ENCODE measurements at regions not wholly inside any gene's neighbourhood (a gene's known extent, or its start where the extent isn't known, plus 50 kb on each side); places are given as distances from the start of the nearest gene placed in this dataset.

- no peak overlapping the region for H2BK5ac ChIP-seq (ENCODE audit: insufficient read length, low read length)
- no peak overlapping the region for H3K27ac Mint-ChIP-seq
- H3K4me1 Mint-ChIP-seq: no peaks in the 10 kb centered on the region
- no peak overlapping the region for H2BK12ac ChIP-seq (ENCODE audit: insufficient read length, low read depth, low read length)
- no peak overlapping the region for H3K14ac ChIP-seq (ENCODE audit: insufficient read depth, low read length)
- no peaks in the 10 kb centered on the region for H3K4me1 ChIP-seq (ENCODE audit: insufficient read depth, low read length)
- H3K79me1 ChIP-seq (ENCODE audit: insufficient read depth, low read depth, low read length, poor library complexity, severe bottlenecking): no peaks in the 10 kb centered on the region
- H4K20me1 ChIP-seq (ENCODE audit: control insufficient read depth, insufficient read depth, insufficient read length): no peaks in the 10 kb centered on the region
- no peak overlapping the region for H2BK15ac ChIP-seq (ENCODE audit: low read depth, low read length)
- no peaks in the 10 kb centered on the region for H3K36me3 Mint-ChIP-seq (ENCODE audit: insufficient read depth in 1 of 3, low read depth in 3 of 3)
- H3K9me3 Mint-ChIP-seq: peaks cover 0 to 2% of the 10 kb centered on the region in 2 experiments; a peak in 1 of 5 replicates
- H4K91ac ChIP-seq (ENCODE audit: insufficient read length, low read depth, low read length): no peak overlapping the region
- H3K27me3 ChIP-seq (ENCODE audit: insufficient read depth, low read length): no peaks in the 10 kb centered on the region
- H2BK20ac ChIP-seq (ENCODE audit: low read depth, low read length, poor library complexity, severe bottlenecking): no peak overlapping the region
- no peak overlapping the region for H3K4me2 ChIP-seq (ENCODE audit: insufficient read depth, insufficient read length, low read length)
- no peak overlapping the region for H2AFZ ChIP-seq (ENCODE audit: low read length)
- H3K23ac ChIP-seq (ENCODE audit: insufficient read length, low read depth, low read length): no peak overlapping the region
- no CpG with 5 or more reads among the region's 1 CpG for WGBS (ENCODE audit: extremely low coverage, insufficient read length, low lambda C conversion rate)
- no peak overlapping the region for H3K27ac ChIP-seq (ENCODE audit: insufficient read length, low read depth, low read length)
- peaks cover 4% of the 10 kb centered on the region for H3K23me2 ChIP-seq (ENCODE audit: insufficient read length, low read depth, low read length, poor library complexity, severe bottlenecking)
- H3K27me3 Mint-ChIP-seq (ENCODE audit: low read depth): peaks cover 2% of the 10 kb centered on the region; the same call in 1 of the 2 replicates
- no peak overlapping the region for H4K8ac ChIP-seq (replicated peaks; ENCODE audit: insufficient read length, low read depth, low read length)
- no peak overlapping the region for H3K4me3 Mint-ChIP-seq
- H3K9ac ChIP-seq (ENCODE audit: extremely low read depth, insufficient read length, low read length): no peak overlapping the region
- no peak for TF ChIP-seq CTCF (conservative IDR thresholded peaks at IDR 0.05)
- H3K56ac ChIP-seq (ENCODE audit: insufficient read length, low read depth, low read length): no peak overlapping the region
- H3K18ac ChIP-seq (ENCODE audit: insufficient read length, low read depth, low read length): no peak overlapping the region
- H2BK120ac ChIP-seq (ENCODE audit: low read depth, low read length, poor library complexity, severe bottlenecking): no peak overlapping the region
- no peak overlapping the region for H3K4ac ChIP-seq (ENCODE audit: low read depth, low read length)
- H4K5ac ChIP-seq (ENCODE audit: insufficient read length, low read depth, low read length): no peak overlapping the region
- H3K79me2 ChIP-seq (ENCODE audit: insufficient read depth, low read length): no peaks in the 10 kb centered on the region
- H3T11ph ChIP-seq (ENCODE audit: low read length): no peak overlapping the region
- H3K9me3 ChIP-seq (ENCODE audit: control insufficient read depth, low read depth, low read length): no peaks in the 10 kb centered on the region
- no peak overlapping the region for H2AK5ac ChIP-seq (ENCODE audit: insufficient read length, low read length)
- DNase-seq: no peak
These were observed 91.6 kb upstream of the FSTL4 start for GRCh38 chr5:133703935-133704334.
